HCT116 (cell line): ENCODE measurements at regions not wholly inside any gene's neighbourhood (a gene's known extent, or its start where the extent isn't known, plus 50 kb on each side); places are given as distances from the start of the nearest gene placed in this dataset.

ENCODE experiments used
- ATAC-seq: fragments of 200-7000 bp; cut with Tn5 transposase; 2 replicates; pipeline ENCODE4 v1.9.1; 2020; ENCODE audit warnings: mild to moderate bottlenecking, moderate library complexity
- BruUV-seq: library from RNA; stranded (reverse); fragments of 400-500 nt; replicated peaks from 2 replicates; lab custom pipeline; 2021; lab: Mats Ljungman, UMichigan
- CTCF ChIA-PET: fragments of 300-600 bp; sonication (Branson Sonifier 250); formaldehyde crosslinking; loops from one replicate; lab custom pipeline; 2021; ENCODE audit warnings: antibody characterized with exemption; lab: Charles Lee
- POLR2A ChIA-PET: fragments of 300-600, 350-600 bp; sonication (Branson Sonifier 250); formaldehyde crosslinking; loops from one replicate; lab custom pipeline; 2021; ENCODE audit warnings: antibody characterized with exemption; lab: Charles Lee
- RAD21 ChIA-PET, 2 experiments: fragments of 300-600 bp; sonication (Branson Sonifier 250); formaldehyde crosslinking; loops; one replicate each; lab custom pipeline; 2023; ENCODE audit warnings: low total read pairs in 2 of 2; ENCODE audit not compliant: uncharacterized antibody in 2 of 2, unreplicated experiment in 2 of 2, low non-redundant PET in 1 of 2; lab: Charles Lee
- DNase-seq: peaks from one replicate; pipeline ENCODE4 v3.0.0-alpha.2; 2010; ENCODE audit warnings: low read depth, low spot score
- H2AFZ ChIP-seq: fragments of 200-600 bp; shearing (Covaris generic), sonication (generic); 2 replicates; pipeline ENCODE4 v1.6.1; 2017; ENCODE audit warnings: low read depth, mixed run types, mixed read lengths, antibody characterized with exemption, low read length; ENCODE audit not compliant: poor library complexity, severe bottlenecking
- H3K27ac ChIP-seq: 2 replicates; pipeline ENCODE4 v1.5.1; 2012; ENCODE audit warnings: low read depth, low read length
- H3K27me3 ChIP-seq: fragments of 200-600 bp; sonication (generic); 2 replicates; pipeline ENCODE4 v1.6.1; 2016; ENCODE audit warnings: mixed run types, low read length, mixed read lengths; ENCODE audit not compliant: insufficient read depth
- H3K36me3 ChIP-seq, 2 experiments: fragments of 200-500 bp in 1 of 2; fragments of 200-600 bp in 1 of 2; sonication (Bioruptor generic) in 1 of 2; sonication (generic) in 1 of 2; 2 replicates each; pipeline versions ENCODE4 v1.5.1 to v1.6.1; 2014 to 2016; ENCODE audit warnings: low read length in 2 of 2, inconsistent platforms in 1 of 2, mixed read lengths in 1 of 2, mixed run types in 1 of 2; ENCODE audit not compliant: insufficient read depth in 2 of 2, control insufficient read depth in 1 of 2
- H3K4me1 ChIP-seq, 2 experiments: fragments of 200-600 bp in 1 of 2; sonication (generic) in 1 of 2; 2 replicates each; pipeline versions ENCODE4 v1.5.1 to v1.6.1; 2012 to 2017; ENCODE audit warnings: low read length in 2 of 2, inconsistent platforms in 1 of 2, mild to moderate bottlenecking in 1 of 2, mixed read lengths in 1 of 2, mixed run types in 1 of 2, moderate library complexity in 1 of 2; ENCODE audit not compliant: insufficient read depth in 2 of 2, control insufficient read depth in 1 of 2
- H3K4me2 ChIP-seq: fragments of 200-600 bp; sonication (generic); 2 replicates; pipeline ENCODE4 v1.6.1; 2017; ENCODE audit warnings: mixed run types, low read length, mixed read lengths
- H3K4me3 ChIP-seq, 2 experiments: fragments of 200-600 bp in 1 of 2; sonication (generic) in 1 of 2; replicated peaks in 1 of 2; 2 replicates each; pipeline ENCODE4 v1.5.1; 2011 to 2016; ENCODE audit warnings: low read length in 2 of 2, control low read depth in 1 of 2, low read depth in 1 of 2, mild to moderate bottlenecking in 1 of 2, mixed read lengths in 1 of 2, mixed run types in 1 of 2
- H3K79me2 ChIP-seq: fragments of 200-600 bp; sonication (generic); 2 replicates; pipeline ENCODE4 v1.6.1; 2017; ENCODE audit warnings: mild to moderate bottlenecking, mixed run types, low read length, moderate library complexity, mixed read lengths; ENCODE audit not compliant: insufficient read depth
- H3K9ac ChIP-seq: fragments of 200-600 bp; sonication (generic); 2 replicates; pipeline ENCODE4 v1.6.1; 2016; ENCODE audit warnings: low read length, mixed read lengths
- H3K9me2 ChIP-seq: fragments of 200-600 bp; sonication (generic), shearing (Covaris generic); 2 replicates; pipeline ENCODE4 v1.6.1; 2017; ENCODE audit warnings: mixed run types, mild to moderate bottlenecking, moderate library complexity; ENCODE audit not compliant: insufficient read depth
- H3K9me3 ChIP-seq, 2 experiments: fragments of 200-500 bp in 1 of 2; fragments of 200-600 bp in 1 of 2; sonication (Bioruptor generic) in 1 of 2; sonication (generic) in 1 of 2; 2 replicates each; pipeline ENCODE4 v1.6.1; 2014 to 2017; ENCODE audit warnings: low read length in 2 of 2, mixed read lengths in 2 of 2, inconsistent platforms in 1 of 2, low read depth in 1 of 2, mild to moderate bottlenecking in 1 of 2, mixed run types in 1 of 2, moderate library complexity in 1 of 2; ENCODE audit not compliant: control insufficient read depth in 1 of 2, insufficient read depth in 1 of 2
- H4K20me1 ChIP-seq: fragments of 200-600 bp; sonication (generic), shearing (Covaris generic); 2 replicates; pipeline ENCODE4 v1.6.1; 2017; ENCODE audit warnings: mixed run types, mild to moderate bottlenecking, moderate library complexity; ENCODE audit not compliant: insufficient read depth
- ATF3 ChIP-seq: IDR thresholded peaks from 2 replicates; pipeline ENCODE4 v1.6.1; 2012
- CBX3 ChIP-seq: IDR thresholded peaks from 2 replicates; pipeline ENCODE4 v1.6.1; 2012; ENCODE audit warnings: low read depth
- CEBPB ChIP-seq: IDR thresholded peaks from 2 replicates; pipeline ENCODE4 v1.6.1; 2012; ENCODE audit warnings: low read depth
- EZH2phosphoT487 ChIP-seq: fragments of 200-600 bp; IDR thresholded peaks from 2 replicates; pipeline ENCODE4 v1.6.1; 2018; ENCODE audit warnings: antibody characterized with exemption, borderline replicate concordance
- FOSL1 ChIP-seq: IDR thresholded peaks from 2 replicates; pipeline ENCODE4 v1.6.1; 2012; ENCODE audit warnings: low read depth
- JUND ChIP-seq: IDR thresholded peaks from 2 replicates; pipeline ENCODE4 v1.6.1; 2012
- POLR2A ChIP-seq: IDR thresholded peaks from 2 replicates; pipeline ENCODE4 v1.7.0; 2011; ENCODE audit warnings: borderline replicate concordance; ENCODE audit not compliant: insufficient read depth, insufficient read length; ENCODE audit errors: extremely low read depth
- POLR2AphosphoS5 ChIP-seq: IDR thresholded peaks from 2 replicates; pipeline ENCODE4 v1.6.1; 2011; ENCODE audit warnings: mild to moderate bottlenecking, low read depth, low read length, moderate library complexity
- RAD21 ChIP-seq: IDR thresholded peaks from 2 replicates; pipeline ENCODE4 v1.6.1; 2012; ENCODE audit warnings: low read depth, mild to moderate bottlenecking
- SRF ChIP-seq: IDR thresholded peaks from 2 replicates; pipeline ENCODE4 v1.6.1; 2012; ENCODE audit warnings: low read depth
- TCF7L2 ChIP-seq: IDR thresholded peaks from 2 replicates; pipeline ENCODE4 v1.7.0; 2011; ENCODE audit warnings: borderline replicate concordance, inconsistent platforms; ENCODE audit not compliant: insufficient read depth, insufficient read length; ENCODE audit errors: extremely low read depth
- YY1 ChIP-seq: IDR thresholded peaks from 2 replicates; pipeline ENCODE4 v1.6.1; 2011; ENCODE audit warnings: low read length, low read depth, moderate library complexity, mild to moderate bottlenecking; ENCODE audit not compliant: insufficient replicate concordance; ENCODE audit errors: extremely low read depth
- ZBTB33 ChIP-seq: IDR thresholded peaks from 2 replicates; pipeline ENCODE4 v1.6.1; 2011; ENCODE audit warnings: mild to moderate bottlenecking, low read length, moderate library complexity; ENCODE audit not compliant: insufficient replicate concordance; ENCODE audit errors: extremely low read depth
- ZFX ChIP-seq: fragments of 450-650 bp; IDR thresholded peaks from 2 replicates; pipeline ENCODE4 v1.6.1; 2017
- ZNF274 ChIP-seq: fragments of 200-500 bp; sonication (Bioruptor generic); IDR thresholded peaks from 2 replicates; pipeline ENCODE4 v1.6.1; 2014; ENCODE audit warnings: mild to moderate bottlenecking, low read depth, low read length, inconsistent platforms
- intact Hi-C: fragments of 100-400 bp; cut with micrococcal nuclease; formaldehyde crosslinking; loops from 2 replicates; pipeline ENCODE4 v1.10.0; 2022
- TF ChIP-seq, protein P1 (sequence below): IDR thresholded peaks from 2 replicates; pipeline ENCODE4 v1.6.1; 2012

GRCh38 chr6:133764008-133764753, 124.7 kb upstream of the TCF21 start:
- RAD21 ChIA-PET: no interaction called here
- H2AFZ ChIP-seq: no peak overlapping the region
- H3K4me2 ChIP-seq: no peak overlapping the region

DNA sequence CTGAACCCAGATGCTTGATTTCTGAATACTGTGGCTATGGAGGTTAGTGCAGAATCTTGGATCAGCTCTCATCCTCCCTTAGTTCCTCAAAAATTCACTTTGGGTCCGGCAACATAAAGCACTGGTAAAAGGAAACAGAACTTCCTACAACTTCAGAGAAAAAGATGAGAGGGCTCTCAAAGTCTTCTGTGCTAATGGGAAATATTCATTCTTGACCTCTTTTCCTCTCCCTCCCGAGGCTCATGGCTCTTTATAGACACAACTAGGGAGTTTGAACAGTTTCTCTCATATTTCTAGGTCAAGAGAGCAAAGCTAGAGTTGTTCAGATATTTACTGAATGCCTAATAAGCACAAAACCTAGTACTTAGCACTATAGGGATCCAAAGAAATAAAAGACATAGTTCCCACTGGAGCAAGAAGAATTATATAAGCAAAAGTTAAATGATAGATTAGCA, 124.1 kb upstream of the TCF21 start:
- POLR2A ChIA-PET: no interaction called here
- no peaks in the 10 kb centered on the region for H4K20me1 ChIP-seq
- H3K4me3 ChIP-seq: no peak overlapping the region
- CTCF ChIA-PET: interaction anchor here (1.6 kb wide), 1 partner anchor 152 kb away, joined by 3 read pairs; no protein-coding TSS in a partner anchor
- DNase-seq (no peak), ATAC-seq (no peak)
- H3K4me1 ChIP-seq: peaks cover 0 to 26% of the 10 kb centered on the region in 2 experiments; a peak in 2 of 4 replicates
- H3K9ac ChIP-seq: no peak overlapping the region
- no peaks in the 10 kb centered on the region for H3K27me3 ChIP-seq
- H3K9me3 ChIP-seq: no peaks in the 10 kb centered on the region
- no peaks in the 10 kb centered on the region for H3K9me2 ChIP-seq
- RAD21 ChIA-PET: no interaction called here
- H3K79me2 ChIP-seq: no peaks in the 10 kb centered on the region
- H3K27ac ChIP-seq: peak overlapping the region; percentile 37; the same call in 1 of the 2 replicates
- BruUV-seq: no TSS peak
- intact Hi-C loops: no loop called here
- H2AFZ ChIP-seq: no peak overlapping the region
- no peaks in the 10 kb centered on the region for H3K36me3 ChIP-seq
- H3K4me2 ChIP-seq: no peak overlapping the region
- TF ChIP-seq ATF3 (no peak), ZBTB33 (no peak), EZH2phosphoT487 (no peak), SRF (no peak), CEBPB (no peak), YY1 (no peak), CBX3 (no peak), TCF7L2 (no peak), FOSL1 (no peak), POLR2AphosphoS5 (no peak), JUND (no peak), ZFX (no peak), RAD21 (no peak), POLR2A (no peak)
- TF ChIP-seq, protein P1, sequence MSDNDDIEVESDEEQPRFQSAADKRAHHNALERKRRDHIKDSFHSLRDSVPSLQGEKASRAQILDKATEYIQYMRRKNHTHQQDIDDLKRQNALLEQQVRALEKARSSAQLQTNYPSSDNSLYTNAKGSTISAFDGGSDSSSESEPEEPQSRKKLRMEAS: no peak

More at GRCh38 chr6:133764008-133764753, 124.7 kb upstream of the TCF21 start:
- H3K9me2 ChIP-seq: no peaks in the 10 kb centered on the region
- no peak for TF ChIP-seq ZNF274
- TF ChIP-seq, all 23 proteins: peak for 0
- DNase-seq: no peak
- peaks cover 0 to 20% of the 10 kb centered on the region in 2 experiments; a peak in 2 of 4 replicates for H3K4me1 ChIP-seq
- intact Hi-C loops: no loop called here
- no peaks in the 10 kb centered on the region for H4K20me1 ChIP-seq
- no TSS peak for BruUV-seq
- H3K4me3 ChIP-seq: no peak overlapping the region
- H3K27me3 ChIP-seq: no peaks in the 10 kb centered on the region
- POLR2A ChIA-PET: no interaction called here
- peak overlapping the region; percentile 37; the same call in 1 of the 2 replicates for H3K27ac ChIP-seq
- H3K9ac ChIP-seq: no peak overlapping the region
- no peaks in the 10 kb centered on the region for H3K9me3 ChIP-seq
- no peaks in the 10 kb centered on the region for H3K36me3 ChIP-seq
- no peaks in the 10 kb centered on the region for H3K79me2 ChIP-seq
- ATAC-seq: no peak; the same call in 1 of the 2 replicates
- CTCF ChIA-PET: no interaction called here
